Body of pancreas (tissue), 4 donors: ENCODE measurements at regions not wholly inside any gene's neighbourhood (a gene's known extent, or its start where the extent isn't known, plus 50 kb on each side); places are given as distances from the start of the nearest gene placed in this dataset.

Experiments
- POLR2A ChIP-seq, 3 donors: fragments of 450-650 bp; IDR thresholded peaks; one replicate each; pipeline ENCODE4 v1.6.1; 2016; ENCODE audit warnings: antibody characterized with exemption in 3 of 3, mild to moderate bottlenecking in 2 of 3
- TF ChIP-seq, protein P1 (sequence below), 7 experiments: fragments of 450-650 bp in 4 of 7; fragments of 200-600 bp in 3 of 7; sonication (generic) in 3 of 7; IDR thresholded peaks; one replicate each; pipeline ENCODE4 v1.5.1; 2016 to 2019; ENCODE audit warnings: antibody characterized with exemption in 7 of 7

DNA sequence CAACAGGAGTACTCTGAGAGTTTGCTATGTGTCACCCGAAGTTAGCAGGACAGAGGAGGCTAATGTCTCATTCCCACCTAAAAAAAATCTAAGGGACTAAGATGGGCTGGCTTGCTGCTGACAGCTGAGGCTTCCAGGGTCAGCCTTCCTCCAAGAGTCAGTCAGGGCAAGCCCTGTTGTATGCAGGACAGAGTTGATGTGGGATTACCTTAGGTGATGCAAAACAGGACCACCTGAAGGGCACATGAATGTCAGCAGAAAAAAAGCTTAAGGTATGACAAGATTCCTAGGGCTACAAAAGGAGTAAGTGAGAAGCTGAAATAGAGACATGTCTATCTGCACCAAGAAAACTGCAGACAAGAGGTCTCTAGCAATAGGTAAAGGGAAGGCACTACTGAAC is 151.5 kb downstream of the NHLRC3 start:
- TF ChIP-seq POLR2A (IDR thresholded peaks at IDR 0.05): no peak
- TF ChIP-seq, protein P1, sequence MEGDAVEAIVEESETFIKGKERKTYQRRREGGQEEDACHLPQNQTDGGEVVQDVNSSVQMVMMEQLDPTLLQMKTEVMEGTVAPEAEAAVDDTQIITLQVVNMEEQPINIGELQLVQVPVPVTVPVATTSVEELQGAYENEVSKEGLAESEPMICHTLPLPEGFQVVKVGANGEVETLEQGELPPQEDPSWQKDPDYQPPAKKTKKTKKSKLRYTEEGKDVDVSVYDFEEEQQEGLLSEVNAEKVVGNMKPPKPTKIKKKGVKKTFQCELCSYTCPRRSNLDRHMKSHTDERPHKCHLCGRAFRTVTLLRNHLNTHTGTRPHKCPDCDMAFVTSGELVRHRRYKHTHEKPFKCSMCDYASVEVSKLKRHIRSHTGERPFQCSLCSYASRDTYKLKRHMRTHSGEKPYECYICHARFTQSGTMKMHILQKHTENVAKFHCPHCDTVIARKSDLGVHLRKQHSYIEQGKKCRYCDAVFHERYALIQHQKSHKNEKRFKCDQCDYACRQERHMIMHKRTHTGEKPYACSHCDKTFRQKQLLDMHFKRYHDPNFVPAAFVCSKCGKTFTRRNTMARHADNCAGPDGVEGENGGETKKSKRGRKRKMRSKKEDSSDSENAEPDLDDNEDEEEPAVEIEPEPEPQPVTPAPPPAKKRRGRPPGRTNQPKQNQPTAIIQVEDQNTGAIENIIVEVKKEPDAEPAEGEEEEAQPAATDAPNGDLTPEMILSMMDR (IDR thresholded peaks at IDR 0.05): no peak
